ENCODE measurements at regions not wholly inside any gene's neighbourhood (a gene's known extent, or its start where the extent isn't known, plus 50 kb on each side); places are given as distances from the start of the nearest gene placed in this dataset.
A peak's percentile ranks its signal among the peaks of the same experiment; 100 is the strongest.

- no peaks in the 10 kb centered on the region for H3K4me1 ChIP-seq (ENCODE audit: control insufficient read depth, insufficient read depth, low read length)
- Mint-ChIP-seq H3K4me1 (peaks cover 2% of the 10 kb centered on the region), H3K27me3 (ENCODE audit: insufficient read depth) (peaks cover 5% of the 10 kb centered on the region), H3K36me3 (ENCODE audit: low read depth) (no peaks in the 10 kb centered on the region), H3K9me3 (no peaks in the 10 kb centered on the region), H3K4me3 (no peak overlapping the region), H3K27ac (no peak overlapping the region)
- H3K9ac ChIP-seq (ENCODE audit: extremely low read depth, low read length, poor library complexity, severe bottlenecking), result no peak overlapping the region
- H3K27me3 ChIP-seq (ENCODE audit: control insufficient read depth, insufficient read depth, low read length, poor library complexity, severe bottlenecking), result no peaks in the 10 kb centered on the region
- H3K4me3 ChIP-seq (ENCODE audit: low read length), result no peak overlapping the region
- DNase-seq, result peak; percentile 51
- H3K27ac ChIP-seq (ENCODE audit: low read depth, low read length), result no peak overlapping the region
- H3K36me3 ChIP-seq (ENCODE audit: control insufficient read depth, insufficient read depth, low read length), result no peaks in the 10 kb centered on the region
- H3K9me3 ChIP-seq (ENCODE audit: control insufficient read depth, low read length), result no peaks in the 10 kb centered on the region
- WGBS, 2 experiments (ENCODE audit: insufficient coverage in 1 of 2, insufficient read length in 1 of 2), result 75% methylated on average over 1 of the region's 1 CpG; no CpG with 5 or more reads in 1 of the 2 experiments
- TF ChIP-seq CTCF (conservative IDR thresholded peaks at IDR 0.05), result peak; percentile 73
Observed at GRCh38 chr15:31455499-31455898, 128.9 kb downstream of the KLF13 start.

- H3K27me3 Mint-ChIP-seq (ENCODE audit: insufficient read depth), result peaks cover 9% of the 10 kb centered on the region
- Histone ChIP-seq H3K9ac (ENCODE audit: extremely low read depth, low read length, poor library complexity, severe bottlenecking) (no peak overlapping the region), H3K4me1 (ENCODE audit: control insufficient read depth, insufficient read depth, low read length) (no peaks in the 10 kb centered on the region), H3K4me3 (ENCODE audit: low read length) (no peak overlapping the region), H3K27ac (ENCODE audit: low read depth, low read length) (no peak overlapping the region), H3K36me3 (ENCODE audit: control insufficient read depth, insufficient read depth, low read length) (no peaks in the 10 kb centered on the region), H3K27me3 (ENCODE audit: control insufficient read depth, insufficient read depth, low read length, poor library complexity, severe bottlenecking) (no peaks in the 10 kb centered on the region), H3K9me3 (ENCODE audit: control insufficient read depth, low read length) (no peaks in the 10 kb centered on the region)
- H3K27ac Mint-ChIP-seq, result no peak overlapping the region
- H3K4me1 Mint-ChIP-seq, result peaks cover 2% of the 10 kb centered on the region
- 88 to 91% methylated on average over 8 of the region's 8 CpGs for WGBS, 2 experiments (ENCODE audit: insufficient coverage in 1 of 2, insufficient read length in 1 of 2)
- H3K36me3 Mint-ChIP-seq (ENCODE audit: low read depth), result no peaks in the 10 kb centered on the region
- no peak for TF ChIP-seq CTCF (conservative IDR thresholded peaks at IDR 0.05)
- H3K4me3 Mint-ChIP-seq, result no peak overlapping the region
- peak; percentile 34 for DNase-seq
- no peaks in the 10 kb centered on the region for H3K9me3 Mint-ChIP-seq
Observed at GRCh38 chr15:31456354-31457060, 129.9 kb downstream of the KLF13 start.

- peaks cover 2% of the 10 kb centered on the region for H3K4me1 Mint-ChIP-seq
- no peaks in the 10 kb centered on the region for H3K27me3 ChIP-seq (ENCODE audit: control insufficient read depth, insufficient read depth, low read length, poor library complexity, severe bottlenecking)
- no peaks in the 10 kb centered on the region for H3K4me1 ChIP-seq (ENCODE audit: control insufficient read depth, insufficient read depth, low read length)
- H3K27ac Mint-ChIP-seq, result no peak overlapping the region
- H3K27me3 Mint-ChIP-seq (ENCODE audit: insufficient read depth), result peaks cover 9% of the 10 kb centered on the region
- H3K4me3 Mint-ChIP-seq, result no peak overlapping the region
- WGBS, 2 experiments (ENCODE audit: insufficient coverage in 1 of 2, insufficient read length in 1 of 2), result 93 to 100% methylated on average over 2 to 5 of the region's 5 CpGs
- no peak overlapping the region for H3K4me3 ChIP-seq (ENCODE audit: low read length)
- H3K36me3 ChIP-seq (ENCODE audit: control insufficient read depth, insufficient read depth, low read length), result no peaks in the 10 kb centered on the region
- H3K9ac ChIP-seq (ENCODE audit: extremely low read depth, low read length, poor library complexity, severe bottlenecking), result no peak overlapping the region
- TF ChIP-seq CTCF (conservative IDR thresholded peaks at IDR 0.05), result no peak
- H3K36me3 Mint-ChIP-seq (ENCODE audit: low read depth), result no peaks in the 10 kb centered on the region
- DNase-seq, result peak; percentile 17
- H3K9me3 Mint-ChIP-seq, result no peaks in the 10 kb centered on the region
- H3K27ac ChIP-seq (ENCODE audit: low read depth, low read length), result no peak overlapping the region
- no peaks in the 10 kb centered on the region for H3K9me3 ChIP-seq (ENCODE audit: control insufficient read depth, low read length)
Observed at GRCh38 chr15:31457161-31457560, 130.5 kb downstream of the KLF13 start.

Data from endodermal cell (in vitro differentiated cells).